SK-N-MC (cell line): ENCODE measurements at regions not wholly inside any gene's neighbourhood (a gene's known extent, or its start where the extent isn't known, plus 50 kb on each side); places are given as distances from the start of the nearest gene placed in this dataset.

ENCODE experiments used
- EZH2 ChIP-seq: fragments of 200-600 bp; sonication (generic); IDR thresholded peaks from one replicate; pipeline ENCODE4 v1.6.1; 2017; ENCODE audit warnings: antibody characterized with exemption
- POLR2AphosphoS5 ChIP-seq: IDR thresholded peaks from 2 replicates; pipeline ENCODE4 v1.6.1; 2012; ENCODE audit warnings: mild to moderate bottlenecking, low read depth, low read length, borderline replicate concordance

- no peak for TF ChIP-seq EZH2
- TF ChIP-seq POLR2AphosphoS5, result no peak
Measured at GRCh38 chr18:72637721-72638120, 93.6 kb upstream of the CBLN2 start.
